ENCODE measurements at regions not wholly inside any gene's neighbourhood (a gene's known extent, or its start where the extent isn't known, plus 50 kb on each side); places are given as distances from the start of the nearest gene placed in this dataset.

DNA sequence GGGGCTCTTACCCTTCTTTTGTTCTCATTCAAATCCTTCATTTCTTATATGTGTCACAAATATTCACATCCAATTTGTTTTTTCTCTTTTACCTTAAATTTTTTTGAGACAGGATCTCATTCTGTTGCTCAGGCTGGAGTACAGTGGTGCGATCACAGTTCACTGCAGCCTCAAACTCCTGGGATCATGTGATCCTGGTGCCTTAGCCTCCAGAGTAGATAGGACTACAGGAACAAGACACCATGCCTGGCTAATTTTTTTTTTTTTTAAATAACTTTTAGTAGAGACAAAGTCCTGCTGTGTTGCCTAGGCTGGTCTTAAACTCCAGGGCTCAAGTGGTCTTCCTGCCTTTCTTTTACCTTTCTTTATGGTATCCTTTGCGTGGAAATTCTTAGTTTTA, 66.5 kb downstream of the POLR2M start:
- intact Hi-C loops (cut with micrococcal nuclease; ENCODE audit: unreplicated experiment) = no loop called here
- no peak for TF ChIP-seq POLR2AphosphoS5 (IDR thresholded peaks at IDR 0.05; ENCODE audit: low read depth, low read length)
- no peak for TF ChIP-seq TCF7L2 (IDR thresholded peaks at IDR 0.05; ENCODE audit: low read depth, low read length)
- TF ChIP-seq, protein P1, sequence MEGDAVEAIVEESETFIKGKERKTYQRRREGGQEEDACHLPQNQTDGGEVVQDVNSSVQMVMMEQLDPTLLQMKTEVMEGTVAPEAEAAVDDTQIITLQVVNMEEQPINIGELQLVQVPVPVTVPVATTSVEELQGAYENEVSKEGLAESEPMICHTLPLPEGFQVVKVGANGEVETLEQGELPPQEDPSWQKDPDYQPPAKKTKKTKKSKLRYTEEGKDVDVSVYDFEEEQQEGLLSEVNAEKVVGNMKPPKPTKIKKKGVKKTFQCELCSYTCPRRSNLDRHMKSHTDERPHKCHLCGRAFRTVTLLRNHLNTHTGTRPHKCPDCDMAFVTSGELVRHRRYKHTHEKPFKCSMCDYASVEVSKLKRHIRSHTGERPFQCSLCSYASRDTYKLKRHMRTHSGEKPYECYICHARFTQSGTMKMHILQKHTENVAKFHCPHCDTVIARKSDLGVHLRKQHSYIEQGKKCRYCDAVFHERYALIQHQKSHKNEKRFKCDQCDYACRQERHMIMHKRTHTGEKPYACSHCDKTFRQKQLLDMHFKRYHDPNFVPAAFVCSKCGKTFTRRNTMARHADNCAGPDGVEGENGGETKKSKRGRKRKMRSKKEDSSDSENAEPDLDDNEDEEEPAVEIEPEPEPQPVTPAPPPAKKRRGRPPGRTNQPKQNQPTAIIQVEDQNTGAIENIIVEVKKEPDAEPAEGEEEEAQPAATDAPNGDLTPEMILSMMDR (IDR thresholded peaks at IDR 0.05) = no peak
- BruUV-seq (replicated peaks) = no TSS peak
- Histone ChIP-seq H3K27me3 (ENCODE audit: control insufficient read depth, insufficient read depth, low read length) (0 out of 2 replicates have a peak, but pooled peaks cover 2% of the 10 kb centered on the region), H3K4me1 (ENCODE audit: control insufficient read depth, insufficient read depth, low read length) (no peaks in the 10 kb centered on the region), H3K36me3 (ENCODE audit: control insufficient read depth, insufficient read depth, low read length) (no peaks in the 10 kb centered on the region), H3K4me3 (ENCODE audit: low read depth in 2 of 2, low read length in 2 of 2) (no peak overlapping the region), H3K27ac (ENCODE audit: low read length) (no peak overlapping the region), H3K9me3 (ENCODE audit: control insufficient read depth, insufficient read depth, low read depth, low read length) (no peaks in the 10 kb centered on the region)
- in situ Hi-C loops (cut with HindIII; ENCODE audit: low pct_unique_long_range_greater_than_20kb, low sequenced_read_pairs) = no loop called here
- DNase-seq (ENCODE audit: low read depth, low spot score) = no peak
- ATAC-seq = no peak
- POLR2A ChIA-PET = no interaction called here
- CTCF ChIA-PET = no interaction called here

DNA sequence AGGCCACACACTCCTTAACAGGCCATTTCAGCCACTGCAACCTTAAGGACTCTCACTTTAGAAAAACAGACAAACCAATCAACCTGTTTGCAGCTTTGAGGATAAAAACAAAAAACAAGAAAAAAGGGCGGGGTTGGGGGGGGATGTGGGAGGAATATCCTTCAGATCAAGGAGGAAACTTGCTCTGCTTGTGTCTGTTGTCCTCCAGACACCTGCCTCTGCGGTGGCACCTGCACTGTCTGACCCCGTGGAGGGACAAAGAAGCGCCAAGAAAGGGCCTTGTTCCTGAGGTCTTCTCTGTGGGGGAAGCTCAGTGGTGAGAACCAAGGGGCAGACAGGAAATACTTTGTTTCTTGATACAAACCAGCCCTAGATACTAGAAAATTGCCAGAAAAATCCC, 70.5 kb downstream of the POLR2M start:
- Histone ChIP-seq H3K9me3 (ENCODE audit: control insufficient read depth, insufficient read depth, low read depth, low read length) (no peaks in the 10 kb centered on the region), H3K27ac (ENCODE audit: low read length) (no peak overlapping the region), H3K27me3 (ENCODE audit: control insufficient read depth, insufficient read depth, low read length) (0 out of 2 replicates have a peak, but pooled peaks cover 5% of the 10 kb centered on the region), H3K4me1 (ENCODE audit: control insufficient read depth, insufficient read depth, low read length) (no peaks in the 10 kb centered on the region), H3K4me3 (ENCODE audit: low read depth in 2 of 2, low read length in 2 of 2) (no peak overlapping the region), H3K36me3 (ENCODE audit: control insufficient read depth, insufficient read depth, low read length) (no peaks in the 10 kb centered on the region)
- ATAC-seq (no peak), DNase-seq (ENCODE audit: low read depth, low spot score) (no peak)
- ChIA-PET POLR2A (no interaction called here), CTCF (no interaction called here)
- in situ Hi-C loops (cut with HindIII; ENCODE audit: low pct_unique_long_range_greater_than_20kb, low sequenced_read_pairs) = no loop called here
- TF ChIP-seq, protein P1 (IDR thresholded peaks at IDR 0.05) = no peak
- no peak for TF ChIP-seq TCF7L2 (IDR thresholded peaks at IDR 0.05; ENCODE audit: low read depth, low read length)
- TF ChIP-seq, protein P2, sequence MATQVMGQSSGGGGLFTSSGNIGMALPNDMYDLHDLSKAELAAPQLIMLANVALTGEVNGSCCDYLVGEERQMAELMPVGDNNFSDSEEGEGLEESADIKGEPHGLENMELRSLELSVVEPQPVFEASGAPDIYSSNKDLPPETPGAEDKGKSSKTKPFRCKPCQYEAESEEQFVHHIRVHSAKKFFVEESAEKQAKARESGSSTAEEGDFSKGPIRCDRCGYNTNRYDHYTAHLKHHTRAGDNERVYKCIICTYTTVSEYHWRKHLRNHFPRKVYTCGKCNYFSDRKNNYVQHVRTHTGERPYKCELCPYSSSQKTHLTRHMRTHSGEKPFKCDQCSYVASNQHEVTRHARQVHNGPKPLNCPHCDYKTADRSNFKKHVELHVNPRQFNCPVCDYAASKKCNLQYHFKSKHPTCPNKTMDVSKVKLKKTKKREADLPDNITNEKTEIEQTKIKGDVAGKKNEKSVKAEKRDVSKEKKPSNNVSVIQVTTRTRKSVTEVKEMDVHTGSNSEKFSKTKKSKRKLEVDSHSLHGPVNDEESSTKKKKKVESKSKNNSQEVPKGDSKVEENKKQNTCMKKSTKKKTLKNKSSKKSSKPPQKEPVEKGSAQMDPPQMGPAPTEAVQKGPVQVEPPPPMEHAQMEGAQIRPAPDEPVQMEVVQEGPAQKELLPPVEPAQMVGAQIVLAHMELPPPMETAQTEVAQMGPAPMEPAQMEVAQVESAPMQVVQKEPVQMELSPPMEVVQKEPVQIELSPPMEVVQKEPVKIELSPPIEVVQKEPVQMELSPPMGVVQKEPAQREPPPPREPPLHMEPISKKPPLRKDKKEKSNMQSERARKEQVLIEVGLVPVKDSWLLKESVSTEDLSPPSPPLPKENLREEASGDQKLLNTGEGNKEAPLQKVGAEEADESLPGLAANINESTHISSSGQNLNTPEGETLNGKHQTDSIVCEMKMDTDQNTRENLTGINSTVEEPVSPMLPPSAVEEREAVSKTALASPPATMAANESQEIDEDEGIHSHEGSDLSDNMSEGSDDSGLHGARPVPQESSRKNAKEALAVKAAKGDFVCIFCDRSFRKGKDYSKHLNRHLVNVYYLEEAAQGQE (IDR thresholded peaks at IDR 0.05; ENCODE audit: insufficient read depth in 1 of 2, low read depth in 2 of 2, low read length in 1 of 2) = no peak
- TF ChIP-seq SIN3A (IDR thresholded peaks at IDR 0.05; ENCODE audit: borderline replicate concordance, insufficient read depth, low read depth, low read length) = no peak
- intact Hi-C loops (cut with micrococcal nuclease; ENCODE audit: unreplicated experiment) = no loop called here
- no TSS peak for BruUV-seq (replicated peaks)

DNA sequence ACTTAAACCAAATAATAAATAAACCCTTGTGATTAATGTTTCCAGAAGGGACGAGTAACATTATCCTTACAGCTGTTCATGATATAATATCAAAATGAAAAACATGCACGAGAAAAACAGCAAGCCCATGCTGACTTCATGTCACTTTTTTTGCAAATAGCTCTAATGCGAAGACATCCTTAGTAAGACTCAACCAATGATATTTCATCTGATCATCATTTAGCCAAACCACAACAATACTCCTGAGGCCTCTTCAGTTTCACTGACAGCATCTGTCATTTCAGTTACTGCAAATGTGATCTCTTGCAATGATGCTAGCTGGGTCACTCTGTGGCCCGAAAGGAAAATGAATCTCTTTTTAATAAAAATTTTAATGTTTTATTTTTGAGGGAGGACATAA, 74.0 kb downstream of the POLR2M start:
- Histone ChIP-seq H3K4me1 (ENCODE audit: control insufficient read depth, insufficient read depth, low read length) (no peaks in the 10 kb centered on the region), H3K27ac (ENCODE audit: low read length) (no peak overlapping the region), H3K27me3 (ENCODE audit: control insufficient read depth, insufficient read depth, low read length) (peaks cover 3% of the 10 kb centered on the region), H3K9me3 (ENCODE audit: control insufficient read depth, insufficient read depth, low read depth, low read length) (no peaks in the 10 kb centered on the region), H3K4me3 (ENCODE audit: low read depth in 2 of 2, low read length in 2 of 2) (no peak overlapping the region), H3K36me3 (ENCODE audit: control insufficient read depth, insufficient read depth, low read length) (no peaks in the 10 kb centered on the region)
- intact Hi-C loops (cut with micrococcal nuclease; ENCODE audit: unreplicated experiment) (no loop called here), in situ Hi-C loops (cut with HindIII; ENCODE audit: low pct_unique_long_range_greater_than_20kb, low sequenced_read_pairs) (no loop called here)
- no TSS peak for BruUV-seq (replicated peaks)
- DNase-seq (ENCODE audit: low read depth, low spot score) = no peak
- ChIA-PET POLR2A (no interaction called here), CTCF (no interaction called here)
- ATAC-seq = no peak
- TF ChIP-seq, protein P1 (IDR thresholded peaks at IDR 0.05) = no peak
- TF ChIP-seq SIN3A (IDR thresholded peaks at IDR 0.05; ENCODE audit: borderline replicate concordance, insufficient read depth, low read depth, low read length) (no peak), POLR2AphosphoS5 (IDR thresholded peaks at IDR 0.05; ENCODE audit: low read depth, low read length) (no peak), TCF7L2 (IDR thresholded peaks at IDR 0.05; ENCODE audit: low read depth, low read length) (no peak)
- TF ChIP-seq, protein P2 (IDR thresholded peaks at IDR 0.05; ENCODE audit: insufficient read depth in 1 of 2, low read depth in 2 of 2, low read length in 1 of 2) = no peak

Data from Panc1 (cell line).